ENCODE measurements at regions not wholly inside any gene's neighbourhood (a gene's known extent, or its start where the extent isn't known, plus 50 kb on each side); places are given as distances from the start of the nearest gene placed in this dataset.
"Not testable (repeated sequence)": the region's sequence is repeated elsewhere in the genome, so short reads cannot be mapped to it uniquely, and the experiment has no call there.

GRCh38 chr4:189850239-189850856 lies 90.3 kb upstream of the FRG1 start:
- DNase-seq = no peak

DNA sequence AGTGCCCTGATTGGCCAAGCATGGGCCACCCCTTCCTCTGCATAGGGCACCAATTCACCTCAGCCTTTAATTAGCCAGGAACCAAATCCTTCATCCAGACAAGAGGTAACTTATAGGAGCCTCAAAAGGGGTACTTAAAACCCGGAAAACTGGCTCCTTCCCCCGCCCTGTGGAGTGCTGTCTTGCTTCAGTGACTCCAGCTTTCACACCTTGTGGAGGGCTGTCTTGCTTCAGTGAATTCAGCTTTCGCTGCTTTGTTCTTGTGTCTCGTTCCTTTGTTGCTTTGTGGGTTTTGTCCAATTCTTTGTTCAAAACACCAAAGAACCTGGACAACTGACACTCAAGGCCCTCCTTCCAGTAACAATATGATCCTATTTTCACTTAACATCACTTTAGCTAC lies 82.2 kb upstream of the FRG1 start:
- no peak for DNase-seq

- no peak for DNase-seq
These were observed 79.6 kb upstream of the FRG1 start for GRCh38 chr4:189861101-189861500.

DNA sequence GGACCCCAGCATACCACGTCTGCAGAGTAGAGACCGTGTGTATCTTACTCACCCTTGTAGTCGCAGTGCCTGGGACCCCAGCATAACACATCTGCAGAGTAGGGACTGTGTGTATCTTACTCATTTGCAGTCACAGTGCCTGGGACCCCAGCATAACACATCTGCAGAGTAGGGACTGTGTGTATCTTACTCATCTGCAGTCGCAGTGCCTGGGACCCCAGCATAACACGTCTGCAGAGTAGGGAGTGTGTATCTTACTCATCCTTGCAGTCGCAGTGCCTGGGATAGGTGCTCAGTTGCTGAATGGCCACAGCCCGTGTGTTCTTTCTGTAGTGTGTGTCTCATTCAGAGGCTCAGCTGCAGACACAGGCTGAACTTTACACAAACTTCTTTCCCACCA lies 71.4 kb upstream of the FRG1 start:
- no peak for DNase-seq

- no peak for DNase-seq
These were observed 70.0 kb upstream of the FRG1 start for GRCh38 chr4:189870511-189871234.

DNA sequence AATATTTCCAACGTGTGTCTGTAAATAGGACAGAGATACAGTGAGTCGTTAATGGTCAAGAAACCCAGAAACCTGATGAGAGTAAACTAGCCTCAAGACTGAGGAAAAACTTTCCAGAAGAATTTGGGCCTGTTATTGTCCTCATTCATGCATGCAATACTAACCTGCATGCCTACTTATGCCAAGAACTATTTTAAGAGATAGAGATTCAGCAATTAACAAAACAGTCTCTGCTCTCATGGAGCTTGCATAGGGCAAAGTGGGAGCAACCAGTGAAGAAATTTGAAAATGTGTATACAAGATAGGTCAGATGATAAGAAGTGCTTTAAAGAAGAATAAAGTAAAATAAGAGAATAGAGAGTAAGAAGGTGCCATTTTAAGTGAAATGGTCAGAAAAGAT lies 66.1 kb upstream of the FRG1 start:
- no peak for DNase-seq

- DNase-seq = peak in 1 of 2 experiments; percentile 11
These were observed 59.5 kb upstream of the FRG1 start for GRCh38 chr4:189881190-189881589.

GRCh38 chr4:189888407-189888806 lies 52.3 kb upstream of the FRG1 start:
- DNase-seq = not testable (repeated sequence)
